GM12872 (cell line): ENCODE measurements at regions not wholly inside any gene's neighbourhood (a gene's known extent, or its start where the extent isn't known, plus 50 kb on each side); places are given as distances from the start of the nearest gene placed in this dataset.

Experiments
- CTCF ChIP-seq: IDR thresholded peaks from 3 replicates; pipeline ENCODE4 v1.5.1; 2011; ENCODE audit warnings: low read depth, mild to moderate bottlenecking, low read length, moderate library complexity; ENCODE audit not compliant: insufficient read depth

- no peak for TF ChIP-seq CTCF
Measured at GRCh38 chr10:129293991-129294700, 172.9 kb upstream of the MGMT start.

GRCh38 chr10:129294944-129295343, 172.1 kb upstream of the MGMT start:
- no peak for TF ChIP-seq CTCF

GRCh38 chr10:129305046-129305445, 162.0 kb upstream of the MGMT start:
- no peak for TF ChIP-seq CTCF

GRCh38 chr10:129307141-129307540, 159.9 kb upstream of the MGMT start:
- TF ChIP-seq CTCF, result no peak

GRCh38 chr10:129308953-129309564, 158.0 kb upstream of the MGMT start:
- TF ChIP-seq CTCF, result no peak

GRCh38 chr10:129309565-129309964, 157.5 kb upstream of the MGMT start:
- no peak for TF ChIP-seq CTCF

- no peak for TF ChIP-seq CTCF
Measured at GRCh38 chr10:129310881-129311280, 156.2 kb upstream of the MGMT start.
